ENCODE measurements at regions not wholly inside any gene's neighbourhood (a gene's known extent, or its start where the extent isn't known, plus 50 kb on each side); places are given as distances from the start of the nearest gene placed in this dataset.

- no peak for DNase-seq (ENCODE audit: low read depth in 2 of 3, low spot score in 2 of 3)
Observed at GRCh38 chr12:5223881-5224280, 180.2 kb downstream of the KCNA5 start.

GRCh38 chr12:5226581-5226980 lies 182.9 kb downstream of the KCNA5 start:
- DNase-seq (ENCODE audit: low read depth in 2 of 3, low spot score in 2 of 3) = no peak

DNA sequence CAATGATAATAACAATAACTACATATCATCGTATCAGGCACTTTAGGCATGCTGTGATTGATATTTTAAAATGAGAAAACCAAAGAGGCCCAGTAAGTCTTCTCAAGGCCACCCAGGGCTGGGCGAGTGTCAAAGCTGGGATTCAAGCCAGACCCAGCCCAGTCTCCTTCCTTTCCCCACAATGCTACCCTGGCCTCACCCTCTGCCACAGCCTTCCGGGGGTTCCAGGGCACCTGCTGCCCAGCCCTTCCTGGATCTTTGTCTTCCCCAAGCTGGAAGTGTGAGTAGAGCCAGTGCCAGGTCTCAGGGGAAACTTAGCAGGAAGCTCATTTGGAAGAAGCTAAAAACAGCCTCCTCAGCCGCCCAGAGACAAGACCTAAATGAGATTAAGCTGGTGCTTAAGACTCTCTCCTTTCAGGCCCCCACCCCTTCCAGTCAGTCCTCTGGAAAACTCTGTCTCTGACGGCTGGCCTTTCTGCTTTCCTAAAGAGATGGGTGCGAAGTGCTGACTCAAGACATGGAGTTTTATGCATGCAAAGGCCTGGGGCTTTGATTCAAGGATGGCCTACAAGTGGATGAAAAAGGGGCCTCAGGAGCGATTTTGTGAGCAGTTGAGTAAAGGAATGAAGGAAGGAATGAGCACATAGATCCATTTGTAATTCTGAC lies 184.2 kb downstream of the KCNA5 start:
- no peak for DNase-seq (ENCODE audit: low read depth in 2 of 3, low spot score in 2 of 3)

GRCh38 chr12:5230156-5230555 lies 186.5 kb downstream of the KCNA5 start:
- no peak for DNase-seq (ENCODE audit: low read depth in 2 of 3, low spot score in 2 of 3)

DNA sequence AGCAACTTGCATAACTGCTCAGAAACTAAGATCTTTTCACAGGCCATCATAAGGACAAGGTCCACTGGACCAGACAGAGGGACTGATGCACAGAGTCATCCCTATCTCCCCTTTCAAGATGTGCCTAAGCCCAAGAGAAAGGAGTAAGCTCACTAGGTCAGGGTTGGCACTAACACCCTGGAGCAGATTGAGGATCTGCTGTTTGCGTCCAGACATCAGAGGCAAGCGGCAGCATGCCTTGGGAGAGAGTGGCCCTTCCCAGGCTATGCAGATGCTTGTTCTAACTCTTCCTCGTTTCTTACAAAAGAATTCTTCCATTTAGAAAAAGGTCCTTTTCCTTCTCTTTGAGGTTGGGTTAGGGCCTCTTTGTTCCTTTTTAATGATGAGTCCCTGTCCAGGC lies 187.2 kb downstream of the KCNA5 start:
- no peak for DNase-seq (ENCODE audit: low read depth in 2 of 3, low spot score in 2 of 3)

- no peak for DNase-seq (ENCODE audit: low read depth in 2 of 3, low spot score in 2 of 3)
Observed at GRCh38 chr12:5232291-5232690, 188.6 kb downstream of the KCNA5 start.

- no peak for DNase-seq (ENCODE audit: low read depth in 2 of 3, low spot score in 2 of 3)
Observed at GRCh38 chr12:5232826-5233500, 189.3 kb downstream of the KCNA5 start.

GRCh38 chr12:5236022-5236640 lies 192.5 kb downstream of the KCNA5 start:
- DNase-seq (ENCODE audit: low read depth in 2 of 3, low spot score in 2 of 3) = no peak

DNA sequence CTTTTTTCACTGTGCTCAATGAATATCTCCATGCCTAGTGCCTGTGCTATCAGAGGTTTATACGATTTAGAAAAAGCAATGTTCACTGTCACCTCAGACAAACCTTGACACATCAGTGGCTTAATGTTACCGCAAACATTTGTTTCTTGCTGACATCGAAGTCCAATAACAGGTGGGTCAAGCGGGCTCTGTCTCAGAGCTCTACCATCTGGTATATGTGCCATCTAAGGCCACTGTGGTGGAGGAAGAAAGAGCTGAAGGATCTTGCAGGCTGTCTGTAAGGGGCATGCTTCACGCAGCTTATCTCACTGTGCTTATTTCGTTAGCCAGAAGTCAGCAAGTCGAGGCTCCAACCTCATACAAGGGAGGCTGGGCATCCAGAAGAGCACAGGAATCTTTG lies 189.5 kb upstream of the NTF3 start:
- no peak for DNase-seq (ENCODE audit: low read depth in 2 of 3, low spot score in 2 of 3)

DNA sequence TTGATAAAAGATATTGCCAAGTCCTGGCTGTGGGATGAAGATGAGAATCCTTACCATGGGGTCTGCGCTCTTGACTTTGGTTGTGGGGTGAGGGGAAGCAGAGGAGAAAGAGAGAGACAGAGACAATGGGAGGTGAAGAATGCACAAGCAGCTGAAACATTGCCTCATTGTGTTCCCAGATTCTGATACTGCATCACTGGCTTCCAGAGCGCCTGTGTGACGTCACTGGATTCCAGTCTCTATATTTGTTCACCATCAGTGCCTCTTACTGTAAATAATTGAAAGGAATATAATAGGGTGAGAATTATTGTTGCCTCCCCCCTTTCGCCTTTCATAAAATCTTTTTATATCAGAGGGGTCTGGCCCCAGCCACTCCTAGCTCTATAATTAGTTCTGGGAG lies 188.9 kb upstream of the NTF3 start:
- DNase-seq (ENCODE audit: low read depth in 2 of 3, low spot score in 2 of 3) = no peak

GRCh38 chr12:5244513-5244972 lies 187.4 kb upstream of the NTF3 start:
- DNase-seq (ENCODE audit: low read depth in 2 of 3, low spot score in 2 of 3) = no peak

GRCh38 chr12:5246196-5246595 lies 185.7 kb upstream of the NTF3 start:
- DNase-seq (ENCODE audit: low read depth in 2 of 3, low spot score in 2 of 3) = no peak

GRCh38 chr12:5247144-5247543 lies 184.8 kb upstream of the NTF3 start:
- no peak for DNase-seq (ENCODE audit: low read depth in 2 of 3, low spot score in 2 of 3)

- no peak for DNase-seq (ENCODE audit: low read depth in 2 of 3, low spot score in 2 of 3)
Observed at GRCh38 chr12:5248230-5248629, 183.7 kb upstream of the NTF3 start.

GRCh38 chr12:5248999-5249526 lies 182.8 kb upstream of the NTF3 start:
- no peak for DNase-seq (ENCODE audit: low read depth in 2 of 3, low spot score in 2 of 3)

DNA sequence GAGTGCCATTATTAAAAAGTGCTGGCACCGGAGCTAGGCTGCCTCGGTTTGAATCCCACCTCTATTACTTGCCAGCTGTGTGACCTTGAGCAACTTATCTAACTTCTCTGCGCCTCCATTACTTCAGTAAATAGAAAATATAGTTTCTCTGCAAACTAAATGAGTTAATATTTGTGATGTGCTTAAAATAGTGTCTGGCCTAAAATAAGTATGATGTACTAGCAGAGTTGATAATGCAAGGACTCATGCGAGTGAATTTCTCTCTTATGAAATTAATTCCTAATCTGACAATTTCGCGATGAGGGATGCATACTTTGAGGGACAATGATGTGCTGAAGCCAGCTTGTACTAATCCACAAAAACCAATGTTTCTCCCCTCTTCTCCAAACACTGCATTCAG lies 180.8 kb upstream of the NTF3 start:
- DNase-seq (ENCODE audit: low read depth in 2 of 3, low spot score in 2 of 3) = no peak

DNA sequence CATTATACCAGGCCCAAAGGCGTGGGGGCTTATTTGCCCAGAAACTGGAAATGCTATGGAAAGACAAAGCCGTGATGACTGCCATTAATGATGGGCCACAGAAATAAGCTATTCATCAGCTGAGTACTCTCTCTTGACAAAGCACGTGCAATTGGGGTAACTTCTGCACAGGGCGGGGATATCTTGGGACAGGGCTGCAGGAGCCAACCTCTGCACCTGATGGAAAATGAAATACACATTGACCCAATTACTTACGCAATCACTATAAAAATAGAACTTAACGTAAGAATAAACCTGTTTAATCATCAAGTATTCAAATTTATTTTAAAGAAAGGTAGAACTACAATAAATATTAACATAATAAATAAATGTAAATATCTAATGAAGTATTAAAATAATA lies 180.1 kb upstream of the NTF3 start:
- DNase-seq (ENCODE audit: low read depth in 2 of 3, low spot score in 2 of 3) = no peak

GRCh38 chr12:5254703-5255102 lies 177.2 kb upstream of the NTF3 start:
- no peak for DNase-seq (ENCODE audit: low read depth in 2 of 3, low spot score in 2 of 3)

DNA sequence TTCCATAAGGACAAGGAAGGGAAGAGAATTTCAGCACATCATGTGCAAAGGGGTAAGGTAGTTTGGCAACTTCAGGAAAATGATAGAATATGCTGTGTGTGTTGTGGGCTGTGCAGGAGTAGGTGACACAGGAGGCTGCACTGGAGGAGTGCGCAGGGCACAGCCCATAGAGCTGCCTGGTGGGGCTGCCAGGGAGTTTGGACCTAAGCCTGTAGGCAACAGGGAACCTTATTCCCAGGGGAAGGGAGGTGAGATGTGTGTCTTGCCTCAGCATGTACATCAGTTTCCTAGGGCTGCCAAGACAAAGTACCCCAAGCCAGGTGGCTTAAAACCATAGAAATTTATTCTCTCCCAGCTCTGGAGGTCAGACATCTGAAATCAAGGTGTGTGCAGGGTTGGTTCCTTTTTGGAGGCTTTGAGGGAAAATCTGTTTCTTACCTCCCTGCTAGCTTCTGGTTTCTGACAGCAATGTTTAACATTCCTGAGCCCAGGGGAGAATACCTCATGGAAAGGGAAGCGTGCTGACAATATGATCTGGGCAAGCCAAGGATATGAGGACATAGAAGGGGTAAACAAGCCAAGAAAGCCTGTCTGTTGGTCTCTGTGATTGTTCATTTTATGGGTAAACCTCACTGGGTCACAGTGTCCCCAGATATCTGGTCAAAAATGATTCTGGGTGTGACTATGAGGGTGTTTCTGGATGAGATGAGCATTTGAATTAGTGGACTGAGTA lies 174.0 kb upstream of the NTF3 start:
- no peak for DNase-seq (ENCODE audit: low read depth in 2 of 3, low spot score in 2 of 3)

DNA sequence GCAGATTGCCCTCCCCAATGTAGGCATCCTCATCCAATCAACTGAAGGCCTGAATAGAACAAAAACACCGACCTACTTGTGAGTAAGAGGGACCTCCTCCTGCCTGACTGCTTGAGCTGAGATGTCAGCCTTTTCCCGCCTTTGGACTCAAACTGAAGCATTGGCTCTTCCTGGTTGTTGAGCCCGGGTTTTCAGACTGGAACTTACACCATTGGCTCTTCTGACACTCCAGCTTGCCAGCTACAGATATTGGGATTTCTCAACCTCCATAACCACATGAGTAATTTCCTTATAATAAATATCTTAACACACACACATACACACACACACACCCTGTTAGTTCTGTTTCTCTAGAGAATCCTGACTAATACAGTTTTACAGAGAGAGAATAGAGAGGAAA lies 173.4 kb upstream of the NTF3 start:
- no peak for DNase-seq (ENCODE audit: low read depth in 2 of 3, low spot score in 2 of 3)

GRCh38 chr12:5258926-5259325 lies 173.0 kb upstream of the NTF3 start:
- DNase-seq (ENCODE audit: low read depth in 2 of 3, low spot score in 2 of 3) = no peak
